ENCODE measurements at regions not wholly inside any gene's neighbourhood (a gene's known extent, or its start where the extent isn't known, plus 50 kb on each side); places are given as distances from the start of the nearest gene placed in this dataset.

DNA sequence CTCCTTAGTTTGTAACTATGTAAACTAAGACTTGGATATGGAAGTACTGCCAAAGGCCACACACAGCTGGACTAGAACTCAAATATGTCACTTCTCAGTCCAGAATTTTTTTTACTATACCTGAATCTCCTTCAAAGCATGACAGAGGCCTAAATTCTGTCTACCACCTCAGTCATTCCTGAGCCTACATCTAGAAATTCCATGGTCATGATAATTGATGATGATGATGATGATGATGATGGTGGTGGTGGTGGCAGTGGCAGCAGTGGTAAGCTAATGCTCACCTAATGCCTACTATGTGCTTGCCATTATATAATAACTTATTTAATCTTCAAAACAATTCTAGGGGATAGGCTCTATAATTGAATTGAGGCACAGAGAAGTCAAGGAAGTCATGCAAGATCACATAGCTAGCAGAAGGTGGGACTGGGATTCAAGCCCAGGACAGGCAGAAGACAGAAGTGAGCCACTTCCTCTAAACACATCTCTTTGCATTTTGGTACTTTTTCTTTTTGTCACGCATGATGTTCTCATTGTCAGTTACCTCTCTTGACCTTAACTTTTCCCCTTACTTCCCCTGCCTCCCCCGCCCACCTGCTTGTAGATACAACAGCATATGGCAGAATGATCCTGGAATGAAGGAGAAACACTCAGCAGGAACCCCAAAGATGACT lies 539.3 kb downstream of the TNS1 start:
- DNase-seq (ENCODE audit: low spot score): no peak
- intact Hi-C loops (cut with micrococcal nuclease; ENCODE audit: unreplicated experiment): no loop called here
- H3K27me3 ChIP-seq (replicated peaks; ENCODE audit: insufficient read depth, low read depth, low read length, poor library complexity): no peaks in the 10 kb centered on the region
- CTCF ChIA-PET: no interaction called here
- TF ChIP-seq, protein P1, sequence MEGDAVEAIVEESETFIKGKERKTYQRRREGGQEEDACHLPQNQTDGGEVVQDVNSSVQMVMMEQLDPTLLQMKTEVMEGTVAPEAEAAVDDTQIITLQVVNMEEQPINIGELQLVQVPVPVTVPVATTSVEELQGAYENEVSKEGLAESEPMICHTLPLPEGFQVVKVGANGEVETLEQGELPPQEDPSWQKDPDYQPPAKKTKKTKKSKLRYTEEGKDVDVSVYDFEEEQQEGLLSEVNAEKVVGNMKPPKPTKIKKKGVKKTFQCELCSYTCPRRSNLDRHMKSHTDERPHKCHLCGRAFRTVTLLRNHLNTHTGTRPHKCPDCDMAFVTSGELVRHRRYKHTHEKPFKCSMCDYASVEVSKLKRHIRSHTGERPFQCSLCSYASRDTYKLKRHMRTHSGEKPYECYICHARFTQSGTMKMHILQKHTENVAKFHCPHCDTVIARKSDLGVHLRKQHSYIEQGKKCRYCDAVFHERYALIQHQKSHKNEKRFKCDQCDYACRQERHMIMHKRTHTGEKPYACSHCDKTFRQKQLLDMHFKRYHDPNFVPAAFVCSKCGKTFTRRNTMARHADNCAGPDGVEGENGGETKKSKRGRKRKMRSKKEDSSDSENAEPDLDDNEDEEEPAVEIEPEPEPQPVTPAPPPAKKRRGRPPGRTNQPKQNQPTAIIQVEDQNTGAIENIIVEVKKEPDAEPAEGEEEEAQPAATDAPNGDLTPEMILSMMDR (conservative IDR thresholded peaks at IDR 0.05; ENCODE audit: low read depth, low read length): no peak
- no peak for TF ChIP-seq EZH2 (IDR thresholded peaks at IDR 0.05; ENCODE audit: borderline replicate concordance, low read depth, low read length, poor library complexity, severe bottlenecking)
- POLR2A ChIA-PET (ENCODE audit: low non-redundant PET): no interaction called here
- no peaks in the 10 kb centered on the region for H3K9me3 ChIP-seq (ENCODE audit: low read depth, low read length, poor library complexity, severe bottlenecking)
- no peaks in the 10 kb centered on the region for H3K36me3 ChIP-seq (ENCODE audit: insufficient read depth, low read length, poor library complexity, severe bottlenecking)
- no TSS peak for BruUV-seq (replicated peaks)
- no peak overlapping the region for H3K27ac ChIP-seq (ENCODE audit: low read depth, low read length, poor library complexity, severe bottlenecking)
- no peak overlapping the region for H3K4me3 ChIP-seq (ENCODE audit: low read depth, low read length, poor library complexity, severe bottlenecking)
- H3K4me1 ChIP-seq (ENCODE audit: insufficient read depth, low read length, poor library complexity, severe bottlenecking): no peaks in the 10 kb centered on the region

DNA sequence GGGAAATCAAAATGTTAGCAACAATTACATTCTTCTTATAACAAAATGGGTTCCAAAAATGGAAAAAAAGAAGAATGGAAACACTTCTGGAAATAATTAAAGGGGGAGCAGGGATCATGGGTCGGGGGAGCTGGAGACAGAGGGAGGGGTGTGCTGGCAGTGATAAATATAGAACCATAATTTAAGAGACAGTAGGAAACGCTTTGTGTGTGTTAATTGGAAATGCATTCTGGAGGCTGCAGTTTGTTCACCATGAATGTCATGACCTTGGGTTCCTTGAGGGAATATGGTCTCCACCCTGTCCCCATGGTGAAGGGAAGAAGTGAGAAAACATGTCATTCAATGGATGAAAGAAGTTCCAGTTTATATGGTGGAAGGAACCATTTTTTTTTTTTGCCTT lies 540.7 kb downstream of the TNS1 start:
- Histone ChIP-seq H3K4me3 (ENCODE audit: low read depth, low read length, poor library complexity, severe bottlenecking) (no peak overlapping the region), H3K27ac (ENCODE audit: low read depth, low read length, poor library complexity, severe bottlenecking) (no peak overlapping the region), H3K36me3 (ENCODE audit: insufficient read depth, low read length, poor library complexity, severe bottlenecking) (no peaks in the 10 kb centered on the region), H3K9me3 (ENCODE audit: low read depth, low read length, poor library complexity, severe bottlenecking) (no peaks in the 10 kb centered on the region), H3K4me1 (ENCODE audit: insufficient read depth, low read length, poor library complexity, severe bottlenecking) (no peaks in the 10 kb centered on the region), H3K27me3 (replicated peaks; ENCODE audit: insufficient read depth, low read depth, low read length, poor library complexity) (no peaks in the 10 kb centered on the region)
- DNase-seq (ENCODE audit: low spot score): no peak
- no peak for TF ChIP-seq EZH2 (IDR thresholded peaks at IDR 0.05; ENCODE audit: borderline replicate concordance, low read depth, low read length, poor library complexity, severe bottlenecking)
- TF ChIP-seq, protein P1 (conservative IDR thresholded peaks at IDR 0.05; ENCODE audit: low read depth, low read length): no peak
- BruUV-seq (replicated peaks): no TSS peak
- intact Hi-C loops (cut with micrococcal nuclease; ENCODE audit: unreplicated experiment): no loop called here
- CTCF ChIA-PET: no interaction called here
- POLR2A ChIA-PET (ENCODE audit: low non-redundant PET): no interaction called here

DNA sequence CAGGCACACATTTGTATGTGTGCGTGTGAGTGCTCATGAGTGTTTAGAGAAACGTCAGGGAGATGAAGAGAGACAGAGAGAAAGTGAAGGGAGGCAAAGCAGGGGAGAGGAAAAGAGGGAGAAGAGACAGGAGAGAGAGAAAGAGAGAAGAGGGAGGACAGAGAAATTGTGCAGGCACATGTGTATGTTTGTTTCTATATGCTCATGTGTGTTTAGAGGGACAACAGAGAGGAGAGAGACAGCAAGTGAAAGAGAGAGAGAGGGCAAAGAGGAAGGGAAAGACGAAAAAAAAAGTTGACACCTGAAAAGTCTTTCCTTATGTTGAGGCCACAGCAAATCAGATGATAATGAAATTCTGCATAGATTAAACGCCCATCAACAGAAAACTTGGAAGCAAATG lies 541.1 kb downstream of the TNS1 start:
- Histone ChIP-seq H3K4me3 (ENCODE audit: low read depth, low read length, poor library complexity, severe bottlenecking) (no peak overlapping the region), H3K27ac (ENCODE audit: low read depth, low read length, poor library complexity, severe bottlenecking) (no peak overlapping the region), H3K9me3 (ENCODE audit: low read depth, low read length, poor library complexity, severe bottlenecking) (no peaks in the 10 kb centered on the region), H3K4me1 (ENCODE audit: insufficient read depth, low read length, poor library complexity, severe bottlenecking) (no peaks in the 10 kb centered on the region), H3K27me3 (replicated peaks; ENCODE audit: insufficient read depth, low read depth, low read length, poor library complexity) (no peaks in the 10 kb centered on the region), H3K36me3 (ENCODE audit: insufficient read depth, low read length, poor library complexity, severe bottlenecking) (no peaks in the 10 kb centered on the region)
- BruUV-seq (replicated peaks): no TSS peak
- TF ChIP-seq, protein P1 (conservative IDR thresholded peaks at IDR 0.05; ENCODE audit: low read depth, low read length): no peak
- no peak for TF ChIP-seq EZH2 (IDR thresholded peaks at IDR 0.05; ENCODE audit: borderline replicate concordance, low read depth, low read length, poor library complexity, severe bottlenecking)
- intact Hi-C loops (cut with micrococcal nuclease; ENCODE audit: unreplicated experiment): no loop called here
- POLR2A ChIA-PET (ENCODE audit: low non-redundant PET): no interaction called here
- DNase-seq (ENCODE audit: low spot score): no peak
- CTCF ChIA-PET: no interaction called here
